T-helper 1 cell treated with Interleukin-12 subunit alpha and Interleukin-12 subunit beta and Interleukin-4 antibody, amounts not matched to agents 30 ng/mL and 1 ng/mL, for 36 hours (primary cell): ENCODE measurements at regions not wholly inside any gene's neighbourhood (a gene's known extent, or its start where the extent isn't known, plus 50 kb on each side); places are given as distances from the start of the nearest gene placed in this dataset.

Experiments used
- intact Hi-C: fragments of 100-400 bp; cut with micrococcal nuclease; formaldehyde crosslinking; loops from one replicate; pipeline ENCODE4 v1.15.1; 2024

DNA sequence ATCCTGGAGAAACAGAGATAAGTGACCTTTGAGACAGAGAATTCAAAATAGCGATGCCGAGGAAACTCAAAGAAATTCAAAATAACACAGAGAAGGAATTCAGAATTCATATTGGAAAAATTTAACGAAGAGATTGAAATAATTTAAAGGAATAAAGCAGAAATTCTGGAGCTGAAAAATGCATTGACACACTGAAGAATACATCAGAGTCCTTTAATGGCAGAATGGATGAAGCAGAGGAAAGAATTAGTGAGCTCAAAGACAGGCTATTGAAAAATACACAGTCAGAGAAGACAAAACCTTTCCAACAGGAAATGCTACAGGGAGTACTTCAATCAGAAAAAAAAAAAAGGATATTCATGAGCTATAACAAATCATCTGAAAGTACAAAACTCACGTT, 185.8 kb downstream of the PARM1 start:
- intact Hi-C loops = no loop called here

DNA sequence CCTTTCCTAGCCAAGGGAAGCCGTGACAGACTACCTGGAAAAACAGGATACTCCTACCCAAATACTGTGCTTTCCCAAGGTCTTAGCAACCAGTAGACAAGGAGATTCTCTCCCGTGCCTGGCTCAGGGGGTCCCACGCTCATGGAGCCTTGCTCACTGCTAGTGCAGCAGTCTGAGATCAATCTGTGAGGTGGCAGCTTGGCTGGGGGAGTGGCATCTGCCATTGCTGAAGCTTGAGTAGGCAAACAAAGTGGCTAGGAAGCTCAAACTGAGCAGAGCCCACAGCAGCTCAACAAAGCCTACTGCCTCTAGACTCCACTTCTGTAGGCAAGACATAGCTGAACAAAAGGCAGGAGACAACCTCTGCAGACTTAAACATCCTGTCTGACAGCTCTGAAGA, 177.1 kb downstream of the PARM1 start:
- intact Hi-C loops = no loop called here

DNA sequence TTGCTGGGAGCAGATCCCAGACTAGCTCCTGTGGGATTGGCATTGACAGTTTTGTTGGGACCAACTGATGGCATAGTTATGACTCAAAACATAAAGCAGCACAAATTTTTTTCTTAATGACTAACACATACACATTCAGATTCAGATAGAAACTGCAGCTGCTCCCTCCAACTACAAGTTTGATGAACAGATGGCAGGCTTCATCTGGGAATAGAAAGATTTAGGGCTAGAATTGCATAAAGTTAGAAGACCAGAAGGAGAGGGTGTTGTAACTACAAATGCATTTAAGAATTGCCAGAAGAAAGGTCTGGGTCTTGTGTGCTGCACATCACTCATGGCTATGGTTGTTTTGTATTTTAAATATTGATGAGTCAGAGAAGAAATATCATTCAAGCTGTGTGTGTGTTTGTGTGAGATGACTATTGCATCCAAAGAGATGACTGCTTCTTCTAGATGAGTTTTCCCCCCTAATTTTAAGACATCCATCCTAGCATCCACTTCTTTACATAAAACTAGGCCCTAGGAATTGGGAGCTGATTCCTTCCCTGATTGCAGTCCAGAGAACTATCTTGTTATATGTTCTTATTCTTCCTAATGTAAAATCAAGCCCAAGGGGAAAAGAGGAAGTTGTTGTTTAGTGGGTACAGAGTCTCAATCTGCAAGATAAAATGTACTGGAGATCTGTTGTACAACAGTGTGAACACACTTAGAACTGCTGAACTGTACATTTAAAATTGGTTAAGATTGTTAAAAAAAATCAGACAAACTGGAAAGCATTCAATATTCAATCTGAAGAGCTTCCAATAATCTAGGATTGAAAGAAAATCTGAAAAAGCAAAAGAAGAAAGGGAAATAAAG, 175.1 kb downstream of the PARM1 start:
- intact Hi-C loops = no loop called here

DNA sequence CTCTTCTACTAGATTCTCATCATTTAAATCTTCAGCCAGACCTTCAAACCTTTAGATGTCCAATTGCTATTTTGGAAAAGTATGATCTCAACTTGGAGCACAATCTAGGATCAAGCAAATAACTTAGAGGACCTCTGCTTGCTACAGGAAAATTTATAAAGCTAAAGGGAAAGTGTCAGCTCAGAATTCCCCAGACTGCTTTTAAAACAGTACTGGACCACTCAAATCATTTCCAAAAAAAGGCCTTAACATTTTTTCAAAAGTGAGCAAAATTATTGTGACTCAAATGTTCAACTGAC, 169.8 kb downstream of the PARM1 start:
- intact Hi-C loops = no loop called here

DNA sequence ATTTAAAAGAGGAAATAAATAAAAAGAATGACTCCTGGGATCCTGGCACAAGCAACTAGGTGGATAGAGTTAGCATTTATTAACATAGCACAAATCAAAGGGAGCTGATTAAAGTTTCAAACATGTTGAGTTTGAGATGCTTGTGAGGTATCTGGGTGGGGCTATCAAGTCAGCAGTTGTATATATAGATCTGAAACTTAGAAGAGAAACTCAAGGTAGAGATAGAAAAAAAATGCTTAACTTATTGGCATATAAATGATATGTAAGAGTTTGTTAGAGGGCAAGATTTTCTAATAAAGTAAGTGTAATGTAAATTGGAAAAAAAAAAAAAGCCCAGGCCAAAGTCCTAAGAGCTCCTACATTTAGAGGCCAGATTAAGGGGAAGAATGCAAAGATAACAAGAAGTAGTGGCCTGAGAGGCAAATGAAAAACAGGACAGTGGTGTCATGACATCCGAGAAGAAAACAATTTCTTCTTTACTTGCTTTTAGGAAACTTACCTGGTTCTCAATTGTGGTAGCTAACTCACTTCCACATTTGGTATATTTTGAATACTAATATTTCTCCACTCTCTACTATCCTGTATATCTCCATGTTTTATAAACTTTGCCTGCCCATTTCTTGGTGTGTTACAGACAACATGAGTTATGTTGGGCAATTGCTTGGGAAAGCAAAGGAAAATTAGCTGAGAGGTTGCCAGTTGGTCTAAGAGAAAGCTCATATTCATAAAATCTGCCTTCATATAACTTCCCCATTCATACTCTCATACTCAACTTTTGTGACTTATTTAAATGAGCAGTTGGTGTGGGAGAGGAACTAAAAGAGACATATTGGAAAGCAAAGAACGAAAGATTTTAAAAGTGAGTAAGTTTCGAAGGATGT, 169.2 kb downstream of the PARM1 start:
- intact Hi-C loops = no loop called here
